ENCODE measurements at regions not wholly inside any gene's neighbourhood (a gene's known extent, or its start where the extent isn't known, plus 50 kb on each side); places are given as distances from the start of the nearest gene placed in this dataset.

- TF ChIP-seq CTCF (IDR thresholded peaks at IDR 0.05; ENCODE audit: low read length): no peak
- no peak for TF ChIP-seq EZH2 (optimal IDR thresholded peaks at IDR 0.05; ENCODE audit: low read depth, low read length)
Observed at GRCh38 chr1:232183266-232183800, 446.6 kb downstream of the SIPA1L2 start.
